HFF-Myc (cell line): ENCODE measurements at regions not wholly inside any gene's neighbourhood (a gene's known extent, or its start where the extent isn't known, plus 50 kb on each side); places are given as distances from the start of the nearest gene placed in this dataset.

ENCODE experiments used
- DNase-seq: peaks from one replicate; pipeline ENCODE4 v3.0.0-alpha.2; 2011; ENCODE audit warnings: low read depth; ENCODE audit errors: extremely low read depth
- H3K4me3 ChIP-seq: replicated peaks from 2 replicates; pipeline ENCODE4 v1.5.1; 2011; ENCODE audit warnings: low read depth, mild to moderate bottlenecking, control low read depth, low read length
- CTCF ChIP-seq: IDR thresholded peaks from 2 replicates; pipeline ENCODE4 v1.5.1; 2012; ENCODE audit warnings: mild to moderate bottlenecking, low read depth, low read length, control low read depth; ENCODE audit errors: missing control alignments

- no peak overlapping the region for H3K4me3 ChIP-seq
- DNase-seq, result no peak
- no peak for TF ChIP-seq CTCF
Observed at GRCh38 chr4:22030881-22031280, 82.3 kb upstream of the KCNIP4 start.

DNA sequence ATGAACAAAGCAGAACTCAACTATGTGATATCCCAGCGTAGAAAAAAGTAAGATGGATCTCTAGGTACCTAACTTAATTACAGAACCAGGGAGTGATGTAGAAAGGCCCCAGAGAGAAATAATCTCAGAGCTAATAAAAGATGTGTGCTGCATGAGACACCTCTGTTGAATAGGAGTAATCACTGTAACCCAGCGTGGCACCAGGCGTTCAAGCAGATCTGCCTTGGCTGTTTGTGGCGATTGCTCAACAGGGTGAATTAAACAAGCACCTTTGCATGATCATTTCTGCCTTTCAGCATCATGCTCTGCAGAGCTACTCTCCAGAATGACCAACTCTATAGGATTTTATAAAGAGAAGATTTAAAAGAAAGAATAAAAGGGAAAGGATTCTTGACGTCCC is 81.7 kb upstream of the KCNIP4 start:
- no peak for TF ChIP-seq CTCF
- no peak for DNase-seq
- no peak overlapping the region for H3K4me3 ChIP-seq

DNA sequence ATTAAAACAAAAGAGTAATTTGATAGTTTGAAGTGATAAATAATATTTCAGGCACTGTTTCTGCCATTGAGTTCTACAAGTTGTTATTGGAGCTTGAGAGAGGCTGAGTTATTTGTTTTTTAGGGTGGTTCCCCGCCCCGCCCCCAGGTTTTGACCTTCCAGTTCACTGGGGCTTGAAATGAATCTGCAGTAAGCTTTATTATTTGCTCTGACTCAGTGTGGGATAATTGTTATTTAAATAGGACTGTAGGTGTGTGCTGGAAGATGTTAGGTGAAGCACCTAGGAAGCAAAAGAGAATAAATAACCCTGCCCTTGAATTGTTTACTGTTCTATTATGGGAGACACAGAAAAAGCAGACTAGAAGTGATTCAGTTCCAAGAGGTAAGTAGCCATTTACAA is 81.2 kb upstream of the KCNIP4 start:
- no peak for DNase-seq
- TF ChIP-seq CTCF, result no peak
- no peak overlapping the region for H3K4me3 ChIP-seq

GRCh38 chr4:22021106-22021505 is 72.5 kb upstream of the KCNIP4 start:
- H3K4me3 ChIP-seq, result no peak overlapping the region
- no peak for DNase-seq
- no peak for TF ChIP-seq CTCF

- no peak overlapping the region for H3K4me3 ChIP-seq
- DNase-seq, result no peak
- TF ChIP-seq CTCF, result no peak
Observed at GRCh38 chr4:22020129-22020528, 71.6 kb upstream of the KCNIP4 start.

DNA sequence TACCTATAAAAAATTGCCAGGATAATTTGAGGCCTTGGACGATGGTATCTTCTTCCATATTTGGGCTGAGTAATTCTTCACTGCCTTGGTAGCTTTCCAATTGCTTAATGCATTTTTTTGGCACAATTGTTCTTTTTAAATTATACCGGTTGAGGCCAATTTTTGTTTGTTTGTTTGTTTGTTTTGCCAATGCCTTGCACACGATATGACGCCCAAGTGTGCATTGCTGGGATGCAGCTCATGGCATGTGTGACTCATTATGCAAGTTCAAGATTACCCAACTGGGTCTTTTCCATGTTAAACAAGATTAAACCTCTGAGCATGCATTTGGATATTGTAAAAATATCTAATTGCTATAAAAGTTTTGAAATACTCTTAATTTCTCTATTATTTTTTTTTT is 71.1 kb upstream of the KCNIP4 start:
- no peak for DNase-seq
- no peak for TF ChIP-seq CTCF
- H3K4me3 ChIP-seq, result no peak overlapping the region

DNA sequence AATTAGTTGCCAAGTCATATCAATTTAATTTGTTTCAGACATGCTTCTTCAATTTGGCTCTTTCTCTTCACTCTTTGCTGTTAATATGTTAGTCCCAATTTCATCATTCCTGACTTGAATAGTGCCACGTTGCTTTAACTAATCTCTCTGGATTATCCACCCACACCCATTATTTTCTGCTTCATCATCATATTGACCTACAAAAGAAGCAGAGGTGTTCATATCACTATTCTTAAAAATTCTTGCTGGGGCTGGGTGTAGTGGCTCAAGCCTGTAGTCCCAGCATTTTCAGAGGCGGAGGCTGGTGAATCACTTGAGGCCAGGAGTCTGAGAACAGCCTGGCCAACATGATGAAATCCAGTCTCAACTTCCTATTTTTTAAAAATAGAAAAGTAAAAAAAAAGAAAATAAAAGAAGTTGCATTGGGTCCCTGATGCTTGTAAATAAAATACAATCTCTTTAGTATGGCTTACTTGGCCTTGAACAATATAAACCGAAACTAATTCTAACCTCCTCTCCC is 65.7 kb upstream of the KCNIP4 start:
- DNase-seq, result no peak
- H3K4me3 ChIP-seq, result no peak overlapping the region
- no peak for TF ChIP-seq CTCF
